ACC112 (cell line): ENCODE measurements at regions not wholly inside any gene's neighbourhood (a gene's known extent, or its start where the extent isn't known, plus 50 kb on each side); places are given as distances from the start of the nearest gene placed in this dataset.

Experiments used
- H2AFZ ChIP-seq: fragments of 200-600 bp; sonication (generic); one replicate; pipeline ENCODE4 v1.6.0; 2017; ENCODE audit warnings: antibody characterized with exemption, low read length; ENCODE audit not compliant: unreplicated experiment
- H3K27ac ChIP-seq: fragments of 200-600 bp; sonication (generic); 2 replicates; pipeline ENCODE4 v1.5.1; 2014; ENCODE audit warnings: low read depth, mild to moderate bottlenecking, antibody characterized with exemption, low read length, moderate library complexity
- H3K27me3 ChIP-seq: fragments of 200-600 bp; sonication (generic); 2 replicates; pipeline ENCODE4 v1.6.1; 2014; ENCODE audit warnings: mild to moderate bottlenecking, antibody characterized with exemption, low read length, moderate library complexity, mixed read lengths; ENCODE audit not compliant: insufficient read depth
- H3K36me3 ChIP-seq: fragments of 200-600 bp; sonication (generic); 2 replicates; pipeline ENCODE4 v1.6.1; 2016; ENCODE audit warnings: mild to moderate bottlenecking, antibody characterized with exemption, low read length, moderate library complexity, mixed read lengths; ENCODE audit not compliant: insufficient read depth
- H3K4me1 ChIP-seq: fragments of 200-600 bp; sonication (generic); one replicate; pipeline ENCODE4 v1.6.1; 2016; ENCODE audit warnings: low read length, mixed read lengths; ENCODE audit not compliant: insufficient read depth, unreplicated experiment, control insufficient read depth
- H3K4me3 ChIP-seq: fragments of 200-600 bp; sonication (generic); 2 replicates; pipeline ENCODE4 v1.5.1; 2014; ENCODE audit warnings: mild to moderate bottlenecking, low read depth, low read length
- H3K79me2 ChIP-seq: fragments of 200-600 bp; sonication (generic); one replicate; pipeline ENCODE4 v1.6.0; 2016; ENCODE audit warnings: low read length; ENCODE audit not compliant: control insufficient read depth, unreplicated experiment, insufficient read depth

- H3K27ac ChIP-seq = no peak overlapping the region
- H3K4me3 ChIP-seq = no peak overlapping the region
- H2AFZ ChIP-seq = no peak overlapping the region
- no peaks in the 10 kb centered on the region for H3K36me3 ChIP-seq
- no peaks in the 10 kb centered on the region for H3K79me2 ChIP-seq
- no peaks in the 10 kb centered on the region for H3K4me1 ChIP-seq
- no peaks in the 10 kb centered on the region for H3K27me3 ChIP-seq
These were observed 372.7 kb downstream of the ZNF536 start for GRCh38 chr19:30744741-30745475.

DNA sequence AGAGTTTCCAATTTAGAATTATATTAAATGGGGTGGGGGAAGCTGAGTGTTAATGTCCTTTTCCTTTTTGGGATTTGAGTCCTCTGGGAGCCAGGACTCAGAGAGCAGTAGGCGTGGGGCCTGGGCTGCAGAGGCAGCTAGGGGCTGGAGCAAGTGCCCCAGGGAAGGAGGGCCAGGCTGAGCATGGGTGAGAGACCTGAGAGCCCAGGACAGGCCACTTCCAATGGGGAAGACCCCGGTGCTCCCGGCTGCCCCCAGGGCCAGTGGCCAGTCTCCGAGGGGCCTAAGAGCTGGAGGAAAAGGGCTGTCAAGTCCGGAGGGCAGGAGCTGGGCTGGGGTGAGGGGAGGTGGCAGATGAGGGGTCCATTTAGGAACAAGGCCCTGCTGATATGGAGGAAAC, 371.5 kb downstream of the ZNF536 start:
- Histone ChIP-seq H3K36me3 (no peaks in the 10 kb centered on the region), H3K4me3 (no peak overlapping the region), H3K27me3 (no peaks in the 10 kb centered on the region), H3K79me2 (no peaks in the 10 kb centered on the region), H2AFZ (no peak overlapping the region), H3K4me1 (no peaks in the 10 kb centered on the region), H3K27ac (no peak overlapping the region)

DNA sequence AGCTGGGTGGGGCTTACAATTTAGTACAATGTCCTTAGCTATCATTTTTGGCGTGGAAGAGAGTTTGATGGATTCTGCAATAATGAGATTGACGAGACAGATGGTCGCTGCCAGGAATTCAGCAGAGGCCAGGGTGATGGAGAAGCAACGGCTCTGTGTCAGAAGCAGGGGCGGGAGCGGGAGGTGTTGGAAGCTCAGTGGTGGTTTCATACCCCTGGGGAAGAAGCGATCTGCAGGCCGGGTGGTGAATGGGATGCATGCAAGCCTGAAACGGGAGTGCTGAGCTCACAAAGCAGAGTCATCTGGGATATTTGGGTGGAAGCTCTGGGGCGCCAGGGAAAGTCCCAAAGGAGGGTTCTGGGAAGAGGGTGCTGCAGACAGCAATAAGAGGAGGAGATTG, 370.8 kb downstream of the ZNF536 start:
- H3K27me3 ChIP-seq = no peaks in the 10 kb centered on the region
- no peak overlapping the region for H3K27ac ChIP-seq
- H3K79me2 ChIP-seq = no peaks in the 10 kb centered on the region
- H2AFZ ChIP-seq = no peak overlapping the region
- no peaks in the 10 kb centered on the region for H3K4me1 ChIP-seq
- no peak overlapping the region for H3K4me3 ChIP-seq
- no peaks in the 10 kb centered on the region for H3K36me3 ChIP-seq

DNA sequence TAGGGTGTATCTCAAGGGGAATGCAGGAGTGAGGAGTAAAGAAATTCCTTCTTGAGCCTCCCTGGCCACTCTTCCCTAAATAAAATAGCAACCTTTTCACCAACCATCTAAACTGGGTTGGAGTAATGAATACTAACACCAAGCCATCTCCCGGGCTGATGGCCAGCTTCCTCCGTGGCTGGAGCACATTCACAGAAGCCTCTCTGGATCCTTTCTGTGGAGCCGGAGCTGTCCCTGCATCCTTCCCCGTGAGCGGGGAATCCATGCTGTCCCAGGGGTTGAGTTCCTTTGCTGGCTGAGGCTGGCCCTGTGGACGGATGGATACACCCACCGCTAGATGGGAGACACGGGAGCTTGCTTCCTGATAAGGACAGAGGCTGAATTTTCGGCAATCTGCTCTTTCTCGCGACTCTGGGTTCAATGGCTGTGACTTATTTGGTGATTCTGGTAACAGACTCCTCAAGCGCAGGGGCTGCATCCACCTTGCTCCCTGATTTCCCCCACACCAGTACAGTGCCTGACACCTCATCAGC, 370.3 kb downstream of the ZNF536 start:
- no peak overlapping the region for H2AFZ ChIP-seq
- no peak overlapping the region for H3K27ac ChIP-seq
- H3K4me3 ChIP-seq = no peak overlapping the region
- no peaks in the 10 kb centered on the region for H3K36me3 ChIP-seq
- H3K79me2 ChIP-seq = no peaks in the 10 kb centered on the region
- no peaks in the 10 kb centered on the region for H3K27me3 ChIP-seq
- no peaks in the 10 kb centered on the region for H3K4me1 ChIP-seq

DNA sequence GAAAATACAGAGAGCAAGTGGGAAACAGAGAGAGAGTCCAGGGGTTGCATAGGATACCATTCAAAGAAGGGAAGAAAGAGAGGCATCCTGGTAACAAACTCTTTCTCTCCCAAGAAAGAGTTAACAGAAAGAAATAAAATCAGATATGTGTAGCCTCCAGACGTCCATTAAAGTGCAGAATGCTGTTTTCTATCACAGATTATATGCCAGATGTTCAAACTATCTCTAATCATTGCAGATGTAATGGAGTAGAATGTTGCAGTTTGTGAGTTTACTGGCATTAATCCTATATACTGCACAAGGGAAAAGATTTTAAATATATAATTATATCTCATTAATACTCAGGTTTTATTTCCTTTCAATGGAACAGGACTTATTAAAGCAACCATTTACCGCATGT, 369.4 kb downstream of the ZNF536 start:
- H2AFZ ChIP-seq = no peak overlapping the region
- H3K79me2 ChIP-seq = no peaks in the 10 kb centered on the region
- no peaks in the 10 kb centered on the region for H3K36me3 ChIP-seq
- no peak overlapping the region for H3K27ac ChIP-seq
- H3K27me3 ChIP-seq = no peaks in the 10 kb centered on the region
- H3K4me1 ChIP-seq = no peaks in the 10 kb centered on the region
- no peak overlapping the region for H3K4me3 ChIP-seq

GRCh38 chr19:30739394-30739793, 367.2 kb downstream of the ZNF536 start:
- H3K4me1 ChIP-seq = no peaks in the 10 kb centered on the region
- no peak overlapping the region for H3K4me3 ChIP-seq
- no peaks in the 10 kb centered on the region for H3K36me3 ChIP-seq
- no peak overlapping the region for H3K27ac ChIP-seq
- H2AFZ ChIP-seq = no peak overlapping the region
- H3K79me2 ChIP-seq = no peaks in the 10 kb centered on the region
- no peaks in the 10 kb centered on the region for H3K27me3 ChIP-seq

GRCh38 chr19:30738047-30738446, 365.9 kb downstream of the ZNF536 start:
- Histone ChIP-seq H3K79me2 (no peaks in the 10 kb centered on the region), H2AFZ (no peak overlapping the region), H3K4me1 (no peaks in the 10 kb centered on the region), H3K4me3 (no peak overlapping the region), H3K27ac (no peak overlapping the region), H3K27me3 (no peaks in the 10 kb centered on the region), H3K36me3 (no peaks in the 10 kb centered on the region)

DNA sequence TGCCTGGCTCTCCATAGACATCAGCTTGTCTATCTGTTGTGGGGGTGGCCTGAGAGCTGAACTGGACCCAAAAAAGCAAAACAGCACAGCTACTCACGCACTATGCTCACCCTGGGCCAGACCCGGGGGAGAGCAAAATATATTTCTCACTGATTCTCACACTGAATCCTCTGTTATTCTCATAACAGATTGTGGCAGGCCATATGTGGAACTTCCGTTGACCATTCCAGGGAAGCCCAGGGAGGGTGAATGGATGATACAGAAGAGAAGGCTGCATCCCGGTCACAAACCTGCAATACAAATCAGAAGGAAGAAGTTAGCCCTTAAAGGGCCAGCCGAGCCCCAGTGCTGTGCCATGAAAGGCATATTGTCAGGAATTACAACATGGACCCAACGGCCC, 362.5 kb downstream of the ZNF536 start:
- H3K27ac ChIP-seq = no peak overlapping the region
- no peaks in the 10 kb centered on the region for H3K36me3 ChIP-seq
- no peaks in the 10 kb centered on the region for H3K4me1 ChIP-seq
- no peak overlapping the region for H2AFZ ChIP-seq
- no peak overlapping the region for H3K4me3 ChIP-seq
- no peaks in the 10 kb centered on the region for H3K79me2 ChIP-seq
- H3K27me3 ChIP-seq = no peaks in the 10 kb centered on the region

- Histone ChIP-seq H3K79me2 (no peaks in the 10 kb centered on the region), H2AFZ (no peak overlapping the region), H3K4me3 (no peak overlapping the region), H3K36me3 (no peaks in the 10 kb centered on the region), H3K27ac (no peak overlapping the region), H3K27me3 (no peaks in the 10 kb centered on the region), H3K4me1 (no peaks in the 10 kb centered on the region)
These were observed 361.8 kb downstream of the ZNF536 start for GRCh38 chr19:30733826-30734550.

DNA sequence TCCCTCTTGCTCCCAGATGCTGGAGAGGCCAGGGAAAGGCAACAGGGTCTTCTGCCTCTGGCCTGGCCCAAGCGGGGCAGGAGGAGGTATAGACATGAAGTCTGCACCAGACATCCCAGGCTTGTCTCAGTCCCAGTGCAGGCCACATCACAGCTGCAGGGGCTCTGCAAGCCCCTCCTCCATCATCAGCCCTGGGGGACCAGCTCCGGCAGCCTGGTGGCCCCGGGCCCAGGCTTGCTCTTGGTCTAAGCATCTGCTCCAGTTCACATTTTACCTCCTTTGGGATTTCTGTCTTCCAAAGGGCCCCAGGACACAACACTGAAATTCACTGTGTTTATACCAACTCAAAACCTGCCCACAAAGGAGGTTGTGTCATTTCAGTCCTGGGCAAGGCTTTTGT, 359.4 kb downstream of the ZNF536 start:
- Histone ChIP-seq H3K36me3 (no peaks in the 10 kb centered on the region), H3K27me3 (no peaks in the 10 kb centered on the region), H3K4me3 (no peak overlapping the region), H3K79me2 (no peaks in the 10 kb centered on the region), H3K4me1 (no peaks in the 10 kb centered on the region), H2AFZ (no peak overlapping the region), H3K27ac (no peak overlapping the region)

DNA sequence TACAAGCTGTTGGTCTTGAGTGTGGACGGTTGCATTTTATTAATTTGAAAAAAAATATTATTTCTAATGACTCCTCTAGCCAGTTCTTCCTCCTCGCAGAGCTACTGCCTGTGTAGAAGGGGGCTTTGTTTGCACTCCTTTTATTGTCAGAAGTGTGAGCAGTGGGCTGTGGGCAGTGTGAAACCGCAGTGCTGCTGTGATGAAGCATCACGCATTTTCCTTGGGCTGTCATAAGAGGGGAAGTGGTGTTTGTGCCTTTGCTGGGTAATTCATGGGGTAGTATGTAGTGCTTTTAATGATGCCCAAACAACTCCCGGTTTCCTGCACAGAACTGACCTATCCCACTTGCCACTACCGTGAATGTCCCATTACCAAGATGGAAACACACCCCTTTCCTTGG, 357.3 kb downstream of the ZNF536 start:
- Histone ChIP-seq H3K79me2 (no peaks in the 10 kb centered on the region), H3K36me3 (no peaks in the 10 kb centered on the region), H3K27ac (no peak overlapping the region), H2AFZ (no peak overlapping the region), H3K4me3 (no peak overlapping the region), H3K27me3 (no peaks in the 10 kb centered on the region), H3K4me1 (no peaks in the 10 kb centered on the region)
